Stimulated activated CD8-positive, alpha-beta memory T cell treated with anti-CD3 and anti-CD28 coated beads, Interleukin-12 subunit alpha, Interleukin-12 subunit beta, amount 100 ng/mL, for 24 hours (primary cell): ENCODE measurements at regions not wholly inside any gene's neighbourhood (a gene's known extent, or its start where the extent isn't known, plus 50 kb on each side); places are given as distances from the start of the nearest gene placed in this dataset.

ENCODE experiments used
- DNase-seq: peaks from one replicate; pipeline ENCODE4 v3.0.0-alpha.2; 2020; ENCODE audit errors: extremely low read depth

- no peak for DNase-seq
These were observed 258.0 kb upstream of the SMARCA2 start for GRCh38 chr9:1757186-1757585.

GRCh38 chr9:1759009-1759408, 256.1 kb upstream of the SMARCA2 start:
- no peak for DNase-seq

GRCh38 chr9:1759771-1760300, 255.3 kb upstream of the SMARCA2 start:
- DNase-seq, result no peak

- DNase-seq, result no peak
These were observed 253.3 kb upstream of the SMARCA2 start for GRCh38 chr9:1761807-1762206.

GRCh38 chr9:1766042-1766441, 249.1 kb upstream of the SMARCA2 start:
- DNase-seq, result no peak

GRCh38 chr9:1768561-1768960, 246.6 kb upstream of the SMARCA2 start:
- DNase-seq, result no peak

- DNase-seq, result no peak
These were observed 243.9 kb upstream of the SMARCA2 start for GRCh38 chr9:1771094-1771789.

GRCh38 chr9:1775230-1775629, 239.9 kb upstream of the SMARCA2 start:
- no peak for DNase-seq

- DNase-seq, result no peak
These were observed 238.5 kb upstream of the SMARCA2 start for GRCh38 chr9:1776668-1777067.

GRCh38 chr9:1791191-1791590, 224.0 kb upstream of the SMARCA2 start:
- no peak for DNase-seq

GRCh38 chr9:1794547-1795270, 220.4 kb upstream of the SMARCA2 start:
- DNase-seq, result no peak

GRCh38 chr9:1804128-1804865, 210.8 kb upstream of the SMARCA2 start:
- no peak for DNase-seq

- no peak for DNase-seq
These were observed 185.4 kb upstream of the SMARCA2 start for GRCh38 chr9:1829719-1830118.

GRCh38 chr9:1832960-1833359, 182.2 kb upstream of the SMARCA2 start:
- DNase-seq, result no peak

- no peak for DNase-seq
These were observed 177.6 kb upstream of the SMARCA2 start for GRCh38 chr9:1837453-1838084.

GRCh38 chr9:1839909-1840308, 175.2 kb upstream of the SMARCA2 start:
- DNase-seq, result no peak

- no peak for DNase-seq
These were observed 169.7 kb upstream of the SMARCA2 start for GRCh38 chr9:1845425-1845824.

GRCh38 chr9:1855726-1856125, 159.4 kb upstream of the SMARCA2 start:
- DNase-seq, result no peak

- no peak for DNase-seq
These were observed 157.3 kb upstream of the SMARCA2 start for GRCh38 chr9:1857808-1858207.

- no peak for DNase-seq
These were observed 145.3 kb upstream of the SMARCA2 start for GRCh38 chr9:1869843-1870242.

GRCh38 chr9:1870915-1871314, 144.2 kb upstream of the SMARCA2 start:
- DNase-seq, result no peak
